ENCODE measurements at regions not wholly inside any gene's neighbourhood (a gene's known extent, or its start where the extent isn't known, plus 50 kb on each side); places are given as distances from the start of the nearest gene placed in this dataset.

DNA sequence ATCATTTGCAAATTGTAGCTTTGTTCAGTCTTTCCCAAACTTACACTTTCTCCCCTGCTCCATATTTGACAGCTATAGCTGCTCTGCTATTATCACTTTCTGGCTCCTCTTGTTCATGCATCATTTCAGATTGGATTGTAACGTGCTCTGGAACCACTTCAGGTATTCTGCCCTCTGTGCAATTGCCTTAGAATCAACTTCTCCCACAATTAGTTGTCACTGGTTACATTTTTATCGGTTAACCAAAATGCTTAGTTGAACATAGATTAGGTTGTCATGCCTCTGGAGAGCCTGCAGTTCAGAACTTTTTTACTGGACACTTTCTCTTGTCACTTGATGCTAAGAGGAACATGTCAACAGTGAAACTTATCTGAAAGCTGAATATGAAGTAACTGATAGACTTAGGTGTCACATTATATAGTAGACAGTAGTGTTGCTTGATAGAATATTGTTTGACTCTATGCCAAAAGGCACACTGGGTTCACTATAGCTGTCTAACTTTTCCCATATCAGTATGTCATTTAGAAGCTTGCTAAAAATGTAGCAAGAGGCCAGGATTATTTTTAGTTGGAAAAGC, 127.7 kb upstream of the PTPRK start:
- H3K27me3 ChIP-seq: no peaks in the 10 kb centered on the region
- intact Hi-C loops (cut with DNase I): no loop called here
- no peak for TF ChIP-seq POLR2A (IDR thresholded peaks at IDR 0.05)
- no peak for TF ChIP-seq CTCF (IDR thresholded peaks at IDR 0.05)
- WGBS, 2 donors: 28 to 35% methylated on average over 2 of the region's 2 CpGs
- H3K4me3 ChIP-seq (replicated peaks in 1 of 3): no peak overlapping the region
- no peaks in the 10 kb centered on the region for H3K4me1 ChIP-seq
- no peak for DNase-seq
- no peaks in the 10 kb centered on the region for H3K36me3 ChIP-seq
- no peaks in the 10 kb centered on the region for H3K9me3 ChIP-seq
- H3K27ac ChIP-seq: no peak overlapping the region

DNA sequence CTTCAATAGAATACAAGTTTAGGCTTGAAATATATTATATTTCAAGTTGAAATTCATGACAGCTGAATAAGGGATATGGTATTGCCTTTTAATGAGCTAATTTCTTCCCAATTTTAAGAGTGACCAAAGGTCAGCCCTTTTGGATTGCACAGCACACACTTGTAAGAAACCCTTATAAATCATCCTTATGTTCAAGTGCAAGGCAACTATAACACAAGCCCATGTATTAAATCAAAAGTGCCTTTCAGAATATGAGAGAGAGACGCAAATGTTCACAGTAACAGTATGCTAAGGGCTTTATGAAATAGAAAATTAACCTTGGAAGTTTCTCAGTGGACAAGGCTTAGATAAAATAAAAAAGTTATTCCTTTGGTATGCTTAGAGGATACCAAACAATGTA, 121.7 kb upstream of the PTPRK start:
- intact Hi-C loops (cut with DNase I): no loop called here
- no peaks in the 10 kb centered on the region for H3K36me3 ChIP-seq

GRCh38 chr6:128641703-128642102, 121.3 kb upstream of the PTPRK start:
- DNase-seq: no peak
- intact Hi-C loops (cut with DNase I): no loop called here
- H3K27ac ChIP-seq: no peak overlapping the region
- no peaks in the 10 kb centered on the region for H3K9me3 ChIP-seq
- H3K4me3 ChIP-seq (replicated peaks in 1 of 3): no peak overlapping the region
- TF ChIP-seq POLR2A (IDR thresholded peaks at IDR 0.05) (no peak), CTCF (IDR thresholded peaks at IDR 0.05) (no peak)
- H3K27me3 ChIP-seq: no peaks in the 10 kb centered on the region
- H3K36me3 ChIP-seq: no peaks in the 10 kb centered on the region
- H3K4me1 ChIP-seq: no peaks in the 10 kb centered on the region

More for the DNA sequence above, 121.7 kb upstream of the PTPRK start:
- Histone ChIP-seq H3K27me3 (no peaks in the 10 kb centered on the region), H3K4me1 (no peaks in the 10 kb centered on the region), H3K27ac (no peak overlapping the region), H3K4me3 (replicated peaks in 1 of 3) (no peak overlapping the region), H3K9me3 (no peaks in the 10 kb centered on the region)
- WGBS, 2 donors: 89 to 90% methylated on average over 1 of the region's 1 CpG
- no peak for DNase-seq
- TF ChIP-seq CTCF (IDR thresholded peaks at IDR 0.05) (no peak), POLR2A (IDR thresholded peaks at IDR 0.05) (no peak)

GRCh38 chr6:128638817-128639216, 118.4 kb upstream of the PTPRK start:
- intact Hi-C loops (cut with DNase I): no loop called here
- TF ChIP-seq CTCF (IDR thresholded peaks at IDR 0.05): no peak
- no peak for TF ChIP-seq POLR2A (IDR thresholded peaks at IDR 0.05)
- Histone ChIP-seq H3K36me3 (no peaks in the 10 kb centered on the region), H3K4me3 (replicated peaks in 1 of 3) (no peak overlapping the region), H3K4me1 (no peaks in the 10 kb centered on the region), H3K27me3 (no peaks in the 10 kb centered on the region), H3K9me3 (no peaks in the 10 kb centered on the region), H3K27ac (no peak overlapping the region)
- DNase-seq: no peak

GRCh38 chr6:128635219-128635618, 114.8 kb upstream of the PTPRK start:
- Histone ChIP-seq H3K4me3 (replicated peaks in 1 of 3) (no peak overlapping the region), H3K27ac (no peak overlapping the region), H3K4me1 (no peaks in the 10 kb centered on the region), H3K27me3 (no peaks in the 10 kb centered on the region), H3K36me3 (no peaks in the 10 kb centered on the region), H3K9me3 (no peaks in the 10 kb centered on the region)
- intact Hi-C loops (cut with DNase I): no loop called here
- no peak for DNase-seq
- no peak for TF ChIP-seq POLR2A (IDR thresholded peaks at IDR 0.05)
- no peak for TF ChIP-seq CTCF (IDR thresholded peaks at IDR 0.05)
- WGBS, 2 donors: 85 to 89% methylated on average over 2 of the region's 2 CpGs

Data from thyroid gland (tissue), 4 donors.